A673 (cell line): ENCODE measurements at regions not wholly inside any gene's neighbourhood (a gene's known extent, or its start where the extent isn't known, plus 50 kb on each side); places are given as distances from the start of the nearest gene placed in this dataset.

ENCODE experiments used
- BruUV-seq: library from RNA; stranded (reverse); fragments of 400-500 nt; replicated peaks from 2 replicates; lab custom pipeline; 2021; lab: Mats Ljungman, UMichigan
- CTCF ChIA-PET: fragments of 300-600 bp; sonication (Branson Sonifier 250); formaldehyde crosslinking; loops from one replicate; lab custom pipeline; 2022; ENCODE audit warnings: antibody characterized with exemption; lab: Charles Lee
- POLR2A ChIA-PET: fragments of 300-600 bp; sonication (Branson Sonifier 250); formaldehyde crosslinking; loops from one replicate; lab custom pipeline; 2022; ENCODE audit warnings: antibody characterized with exemption; ENCODE audit not compliant: low non-redundant PET; lab: Charles Lee
- DNase-seq: peaks from one replicate; pipeline ENCODE4 v3.0.0-alpha.2; 2015; ENCODE audit warnings: low spot score
- H3K27ac ChIP-seq: fragments of 200-600 bp; sonication (generic); 2 replicates; pipeline ENCODE4 v1.5.1; 2016; ENCODE audit warnings: mixed run types, low read depth, mild to moderate bottlenecking, mixed read lengths, antibody characterized with exemption, low read length; ENCODE audit not compliant: poor library complexity, severe bottlenecking
- H3K27me3 ChIP-seq: fragments of 200-600 bp; sonication (generic); replicated peaks from 2 replicates; pipeline ENCODE4 v1.6.1; 2017; ENCODE audit warnings: mixed run types, low read depth, mild to moderate bottlenecking, mixed read lengths, antibody characterized with exemption, low read length; ENCODE audit not compliant: insufficient read depth, poor library complexity
- H3K36me3 ChIP-seq: fragments of 200-600 bp; sonication (generic); 2 replicates; pipeline ENCODE4 v1.6.1; 2016; ENCODE audit warnings: mixed run types, mild to moderate bottlenecking, mixed read lengths, antibody characterized with exemption, low read length; ENCODE audit not compliant: insufficient read depth, poor library complexity, severe bottlenecking
- H3K4me1 ChIP-seq: fragments of 200-600 bp; sonication (generic); 2 replicates; pipeline ENCODE4 v1.6.1; 2017; ENCODE audit warnings: mixed run types, mild to moderate bottlenecking, mixed read lengths, antibody characterized with exemption, low read length; ENCODE audit not compliant: insufficient read depth, poor library complexity, severe bottlenecking
- H3K4me3 ChIP-seq: fragments of 200-600 bp; sonication (generic); 2 replicates; pipeline ENCODE4 v1.5.1; 2016; ENCODE audit warnings: low read depth, mixed run types, mild to moderate bottlenecking, mixed read lengths, low read length; ENCODE audit not compliant: poor library complexity, severe bottlenecking
- H3K9me3 ChIP-seq: fragments of 200-600 bp; sonication (generic); 2 replicates; pipeline ENCODE4 v1.6.1; 2016; ENCODE audit warnings: mixed run types, low read depth, mild to moderate bottlenecking, mixed read lengths, antibody characterized with exemption, low read length; ENCODE audit not compliant: poor library complexity, severe bottlenecking
- CTCF ChIP-seq: fragments of 300-800, 200-600 bp; sonication (generic); conservative IDR thresholded peaks from 2 replicates; pipeline ENCODE4 v1.5.1; 2017; ENCODE audit warnings: low read depth, mild to moderate bottlenecking, antibody characterized with exemption, low read length, moderate library complexity, mixed read lengths
- EZH2 ChIP-seq: fragments of 200-600 bp; sonication (generic); IDR thresholded peaks from 2 replicates; pipeline ENCODE4 v1.6.1; 2017; ENCODE audit warnings: borderline replicate concordance, low read depth, mild to moderate bottlenecking, mixed read lengths, antibody characterized with exemption, low read length; ENCODE audit not compliant: poor library complexity, severe bottlenecking
- intact Hi-C: fragments of 100-400 bp; cut with micrococcal nuclease; formaldehyde crosslinking; loops from one replicate; pipeline ENCODE4 v1.10.0; 2022; ENCODE audit not compliant: unreplicated experiment

- Histone ChIP-seq H3K27me3 (no peaks in the 10 kb centered on the region), H3K9me3 (no peaks in the 10 kb centered on the region), H3K4me1 (no peaks in the 10 kb centered on the region), H3K27ac (no peak overlapping the region), H3K4me3 (no peak overlapping the region), H3K36me3 (no peaks in the 10 kb centered on the region)
- BruUV-seq, result no TSS peak
- intact Hi-C loops, result no loop called here
- no peak for TF ChIP-seq CTCF
- no peak for TF ChIP-seq EZH2
- no peak for DNase-seq
- CTCF ChIA-PET, result no interaction called here
- POLR2A ChIA-PET, result no interaction called here
Observed at GRCh38 chr5:20158006-20158405, 170.0 kb upstream of the CDH18 start.

- intact Hi-C loops, result no loop called here
- CTCF ChIA-PET, result no interaction called here
- Histone ChIP-seq H3K4me3 (no peak overlapping the region), H3K4me1 (no peaks in the 10 kb centered on the region), H3K27me3 (no peaks in the 10 kb centered on the region), H3K36me3 (no peaks in the 10 kb centered on the region), H3K9me3 (no peaks in the 10 kb centered on the region), H3K27ac (no peak overlapping the region)
- no peak for DNase-seq
- POLR2A ChIA-PET, result no interaction called here
- BruUV-seq, result no TSS peak
- TF ChIP-seq CTCF (no peak), EZH2 (no peak)
Observed at GRCh38 chr5:20157089-20157488, 169.1 kb upstream of the CDH18 start.

- no peak for DNase-seq
- no peaks in the 10 kb centered on the region for H3K36me3 ChIP-seq
- no peaks in the 10 kb centered on the region for H3K9me3 ChIP-seq
- intact Hi-C loops, result no loop called here
- no peak for TF ChIP-seq EZH2
- no peak for TF ChIP-seq CTCF
- no peak overlapping the region for H3K27ac ChIP-seq
- H3K27me3 ChIP-seq, result no peaks in the 10 kb centered on the region
- no peak overlapping the region for H3K4me3 ChIP-seq
- no peaks in the 10 kb centered on the region for H3K4me1 ChIP-seq
- ChIA-PET POLR2A (no interaction called here), CTCF (no interaction called here)
- no TSS peak for BruUV-seq
Observed at GRCh38 chr5:20145240-20145639, 157.2 kb upstream of the CDH18 start.
